HG03039 (cell line): ENCODE measurements at regions not wholly inside any gene's neighbourhood (a gene's known extent, or its start where the extent isn't known, plus 50 kb on each side); places are given as distances from the start of the nearest gene placed in this dataset.

Experiments used
- ATAC-seq: cut with Tn5 transposase; IDR thresholded peaks from one replicate; pipeline ENCODE4 v1.9.1; 2021; ENCODE audit warnings: mild to moderate bottlenecking, moderate library complexity; ENCODE audit not compliant: unreplicated experiment

DNA sequence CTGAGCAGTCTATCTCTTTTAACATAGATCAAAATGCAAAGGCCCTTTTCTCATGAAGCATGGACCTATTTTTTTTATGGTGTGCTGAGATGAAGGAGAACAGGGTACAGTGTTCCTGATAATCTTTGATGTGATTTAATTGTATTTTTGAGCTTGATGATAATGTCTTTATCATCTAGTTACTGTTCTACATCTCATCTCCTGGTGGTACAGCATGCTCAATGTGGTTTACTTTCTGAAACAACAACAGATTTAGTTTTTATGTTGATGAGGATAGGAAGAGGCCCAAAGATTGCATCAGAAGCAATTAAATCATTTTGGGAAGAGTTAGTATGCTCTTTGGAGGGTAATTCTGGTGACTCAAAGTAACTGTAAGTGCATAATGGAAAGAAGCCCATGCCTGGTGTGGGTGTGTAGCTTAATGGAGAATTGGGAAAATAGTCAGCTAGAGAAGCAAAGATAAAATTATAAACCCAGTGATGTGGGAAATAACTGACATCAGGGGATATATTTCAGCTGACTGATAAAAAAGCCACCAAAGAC, 123.0 kb upstream of the KCNN2 start:
- ATAC-seq: no peak

DNA sequence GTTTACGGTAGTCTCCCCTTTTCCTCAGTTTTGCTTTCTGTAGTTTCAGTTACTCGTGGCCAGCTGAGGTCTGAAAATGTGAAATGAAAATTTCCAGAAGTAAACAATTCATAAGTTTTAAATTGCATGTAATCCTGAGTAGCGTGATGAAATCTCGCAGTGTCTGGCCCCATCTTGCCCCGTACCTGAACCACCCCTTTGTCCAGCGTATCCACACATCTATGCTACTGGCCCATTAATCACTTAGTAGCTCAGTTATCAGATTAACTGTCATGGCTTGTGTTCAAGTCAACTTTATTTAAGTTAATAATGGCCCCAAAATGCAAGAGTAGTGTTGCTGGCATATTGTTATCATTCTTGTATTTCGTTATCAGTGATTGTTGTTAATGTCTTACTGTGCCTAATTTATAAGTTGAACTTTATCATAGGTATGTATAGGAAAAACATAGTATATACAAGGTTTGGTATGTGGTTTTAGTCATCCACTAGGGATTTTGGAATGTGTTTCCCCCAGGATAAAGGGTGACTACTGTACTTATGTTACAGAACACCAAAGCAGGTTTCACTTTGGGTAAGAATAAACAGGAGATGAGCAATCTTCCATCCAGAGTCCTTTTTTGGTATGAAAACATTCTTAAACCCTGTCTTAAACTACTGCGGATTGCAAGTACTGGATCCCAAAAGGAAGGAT, 118.4 kb upstream of the KCNN2 start:
- no peak for ATAC-seq

DNA sequence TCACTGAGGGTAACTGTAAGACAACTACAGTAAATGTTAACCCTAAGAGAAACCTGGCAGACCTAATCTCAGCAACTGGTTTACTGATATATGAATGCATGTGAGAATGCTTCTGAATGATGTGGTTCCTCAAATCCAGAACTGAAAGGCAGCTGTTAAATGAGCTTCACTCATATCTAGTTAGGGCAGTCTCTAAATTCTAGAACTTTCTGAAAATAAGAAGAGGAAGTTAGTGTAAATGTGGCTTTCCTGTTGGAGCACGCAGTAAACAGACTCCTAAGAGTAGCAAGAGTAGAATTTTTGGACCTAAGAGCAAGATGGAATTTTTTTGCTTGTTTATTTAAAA, 117.9 kb upstream of the KCNN2 start:
- no peak for ATAC-seq

DNA sequence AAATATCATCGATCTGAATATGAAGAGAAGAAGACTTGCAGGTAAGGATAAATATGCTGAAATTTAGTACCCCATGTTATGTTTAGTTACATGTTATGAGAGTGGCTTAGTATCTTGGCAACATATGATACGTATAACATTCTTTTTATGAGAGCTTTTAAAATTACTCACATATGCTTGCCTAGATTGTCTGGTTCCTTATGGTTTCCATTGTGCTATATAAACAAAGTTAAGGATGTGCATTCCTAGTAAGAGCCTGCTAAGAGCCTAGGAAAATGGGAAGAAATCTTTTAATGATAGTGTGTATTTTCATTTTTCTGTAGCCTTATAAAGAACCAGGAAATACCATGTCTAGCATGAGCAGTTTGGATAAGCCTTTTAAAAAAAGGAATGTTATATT, 112.0 kb upstream of the KCNN2 start:
- ATAC-seq: no peak

DNA sequence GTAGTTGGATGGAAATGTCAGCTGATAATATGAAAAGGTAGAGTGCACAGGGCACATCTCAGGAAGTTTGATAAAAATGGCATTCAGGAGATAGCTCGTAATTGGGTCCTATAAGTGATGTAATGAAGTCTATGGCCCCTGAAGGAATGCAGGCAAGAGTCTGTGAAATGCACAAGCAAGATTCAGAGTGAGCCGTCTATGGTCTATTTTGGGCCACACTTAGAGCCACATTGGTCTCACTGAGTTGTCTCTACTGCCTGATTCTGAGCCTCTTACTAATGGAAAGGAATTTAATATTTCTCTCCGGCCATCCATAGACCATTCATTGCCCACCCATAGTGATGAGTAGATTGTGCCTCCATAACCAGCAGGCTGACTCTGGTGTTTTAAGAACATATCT, 111.3 kb upstream of the KCNN2 start:
- ATAC-seq: no peak

DNA sequence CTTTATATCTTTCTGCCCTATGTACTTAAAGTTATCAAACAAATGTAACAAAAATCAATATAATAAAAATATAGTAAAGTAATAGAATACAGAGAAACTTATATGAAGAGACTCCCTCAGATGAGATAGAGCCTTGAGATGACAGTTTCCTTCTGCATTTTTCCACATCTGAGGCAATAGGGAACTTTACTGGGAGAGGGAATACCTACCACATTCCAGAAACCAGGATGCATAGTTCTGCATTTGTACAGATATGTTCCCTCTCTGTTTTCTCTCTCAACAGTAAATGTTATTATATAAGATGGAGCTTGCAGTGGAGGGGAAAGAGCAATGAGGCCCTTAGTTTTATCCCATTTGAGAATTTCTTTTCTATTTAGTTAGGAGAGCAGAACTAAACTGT, 109.6 kb upstream of the KCNN2 start:
- ATAC-seq: no peak

DNA sequence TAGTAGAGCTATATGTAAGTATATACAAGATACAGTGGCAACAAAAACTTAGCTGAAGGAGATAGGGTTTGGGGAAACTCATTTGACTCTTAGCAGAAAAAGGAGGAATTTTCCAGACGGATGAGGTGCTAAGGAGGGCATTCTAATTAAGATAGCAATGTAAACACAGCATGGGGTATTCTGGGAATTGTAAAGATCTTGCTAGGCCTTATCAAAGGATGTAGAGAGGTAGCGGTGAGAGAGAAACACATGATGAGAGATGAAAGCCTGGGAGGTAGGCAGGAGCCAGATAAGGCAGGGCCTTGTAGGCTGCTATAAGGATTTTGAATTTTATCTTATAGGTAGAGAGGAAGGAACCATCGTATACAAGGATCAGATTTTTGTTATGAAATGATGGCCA, 106.6 kb upstream of the KCNN2 start:
- no peak for ATAC-seq

DNA sequence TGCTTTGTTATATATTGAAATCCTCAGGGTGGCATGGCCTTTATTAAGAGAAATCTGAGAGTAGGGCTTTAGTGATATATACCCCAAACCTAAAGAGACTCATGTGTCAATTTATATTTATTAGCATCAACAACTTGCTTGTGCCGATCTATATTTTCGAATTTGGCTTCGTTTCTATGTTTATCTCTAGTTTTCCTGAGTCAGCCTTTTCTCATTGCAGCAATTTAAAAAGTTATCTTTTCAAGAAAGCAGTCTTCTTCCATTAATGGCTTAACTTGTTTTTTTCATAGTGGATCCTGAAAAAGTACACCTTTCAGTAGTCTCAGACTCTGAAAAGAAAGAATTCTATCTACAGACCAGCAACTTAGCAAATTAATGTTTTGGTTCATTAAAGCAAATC, 99.9 kb upstream of the KCNN2 start:
- no peak for ATAC-seq

DNA sequence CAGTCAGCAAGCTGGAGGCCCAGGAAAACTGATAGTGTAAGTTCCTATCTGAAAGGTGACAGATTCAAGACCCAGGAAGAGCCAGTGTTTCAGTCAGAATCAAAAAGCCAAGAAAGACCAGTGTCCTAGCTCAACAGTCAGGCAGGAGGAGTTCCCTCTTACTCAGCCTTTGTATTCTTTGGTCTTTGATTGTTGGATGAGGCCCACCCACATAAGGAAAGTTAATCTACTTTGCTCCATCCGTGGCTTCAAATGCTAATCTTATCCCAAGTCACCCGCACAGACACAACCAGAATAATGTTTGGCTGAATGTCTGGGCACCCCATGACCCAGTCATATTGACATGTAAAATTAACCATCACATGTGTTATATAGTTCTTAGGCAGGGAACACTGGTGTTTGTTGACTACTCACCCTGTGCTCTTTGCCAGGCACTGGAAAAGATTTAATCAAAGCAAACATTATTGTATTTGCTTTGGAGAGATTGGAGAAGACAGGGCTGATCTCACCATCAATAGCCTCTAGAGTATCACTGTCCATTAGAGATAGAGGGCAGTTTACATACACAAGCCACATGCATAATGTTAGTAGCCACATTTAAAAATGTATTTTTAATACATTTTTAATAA, 96.3 kb upstream of the KCNN2 start:
- ATAC-seq: no peak

DNA sequence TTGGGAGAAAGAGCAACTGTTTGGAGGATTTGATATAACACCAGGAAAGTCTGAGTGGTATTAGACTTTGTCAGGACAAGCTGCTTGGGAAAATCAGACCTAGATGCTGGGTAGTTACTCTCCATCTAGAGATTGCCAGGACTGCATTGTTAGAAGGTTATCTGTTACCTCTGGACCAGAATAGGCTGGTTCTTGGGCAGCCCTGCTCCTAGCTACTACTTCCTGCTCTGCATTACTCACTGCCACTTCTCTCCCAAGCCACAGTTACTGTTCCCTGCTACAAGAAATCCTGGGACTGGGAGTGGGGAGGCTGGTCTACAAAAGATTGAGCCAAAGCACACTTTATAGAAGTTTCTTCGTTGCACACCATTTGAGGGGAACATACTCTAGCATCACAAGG, 95.5 kb upstream of the KCNN2 start:
- no peak for ATAC-seq

DNA sequence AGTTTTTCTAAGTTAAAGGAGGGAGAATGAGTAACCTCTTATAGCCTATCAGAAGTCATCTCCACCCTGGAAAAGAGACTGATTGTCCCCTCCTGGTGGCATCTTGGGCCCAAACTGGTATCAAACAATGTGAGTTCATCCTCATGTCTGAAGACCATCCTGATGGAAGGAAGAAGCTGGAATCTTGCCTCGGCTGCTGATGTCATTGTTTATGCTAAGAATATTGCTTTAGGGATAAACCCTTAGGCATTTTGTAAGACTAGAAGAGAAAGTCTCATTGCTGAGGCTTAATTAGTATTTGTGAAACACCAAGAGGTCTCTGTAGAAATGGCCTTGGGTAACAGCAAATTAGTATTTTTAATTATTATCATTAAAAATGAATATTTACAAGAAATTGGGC, 65.7 kb upstream of the KCNN2 start:
- ATAC-seq: no peak

DNA sequence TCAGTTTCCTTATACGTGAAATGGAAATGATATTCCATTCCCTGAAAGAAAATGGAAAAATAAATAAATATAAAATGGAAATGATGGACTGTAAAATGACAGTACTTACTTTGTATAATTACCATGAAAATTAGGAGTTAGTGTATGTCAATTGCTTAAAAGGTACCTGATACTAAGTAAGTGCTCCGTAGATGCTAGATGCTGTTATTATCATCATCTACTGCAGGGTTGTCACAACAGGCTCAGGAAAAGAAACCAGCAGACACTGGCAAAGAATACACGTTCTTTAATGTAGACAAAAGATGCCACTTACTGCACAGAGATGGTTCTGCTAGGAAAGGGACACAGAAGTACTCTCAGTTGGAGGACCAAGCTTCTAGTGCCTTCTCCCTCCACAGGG, 64.0 kb upstream of the KCNN2 start:
- ATAC-seq: no peak

DNA sequence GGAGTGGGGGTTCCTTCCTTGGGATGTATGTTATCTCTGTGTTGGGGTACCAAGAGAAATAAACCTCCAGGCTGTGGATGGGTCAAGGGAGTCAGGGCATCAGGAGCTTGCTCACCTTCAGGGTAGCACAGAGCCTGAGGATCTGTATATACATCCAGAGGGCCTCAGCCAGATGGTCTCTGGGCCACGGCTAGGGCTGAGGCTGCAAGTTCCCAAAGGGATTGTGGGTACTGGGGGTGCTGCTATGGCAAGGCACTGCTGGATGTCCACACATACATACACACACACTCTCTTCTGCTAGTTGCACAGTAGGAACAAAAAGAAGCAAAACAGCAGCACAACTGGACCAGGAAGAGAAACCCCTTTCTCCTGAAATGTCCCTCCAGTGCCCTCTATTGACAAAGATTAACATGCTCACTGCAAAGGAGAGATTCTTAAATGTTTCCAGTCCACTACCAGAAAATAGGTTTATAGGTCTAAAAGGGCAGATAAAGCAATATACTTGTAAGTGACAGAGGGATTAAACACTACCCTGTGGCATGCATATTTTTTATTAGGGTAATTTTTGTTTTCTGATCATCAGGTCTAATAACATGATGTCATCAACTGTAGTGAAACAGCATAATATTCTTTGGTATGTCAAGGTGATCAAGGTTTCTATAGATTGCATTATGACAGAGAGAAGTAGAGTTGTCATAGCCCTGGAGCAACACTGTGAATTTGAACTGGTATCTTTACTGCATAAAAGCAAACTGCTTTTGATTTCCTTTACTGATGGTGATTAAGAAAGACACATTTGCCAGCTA, 56.3 kb upstream of the KCNN2 start:
- ATAC-seq: no peak

DNA sequence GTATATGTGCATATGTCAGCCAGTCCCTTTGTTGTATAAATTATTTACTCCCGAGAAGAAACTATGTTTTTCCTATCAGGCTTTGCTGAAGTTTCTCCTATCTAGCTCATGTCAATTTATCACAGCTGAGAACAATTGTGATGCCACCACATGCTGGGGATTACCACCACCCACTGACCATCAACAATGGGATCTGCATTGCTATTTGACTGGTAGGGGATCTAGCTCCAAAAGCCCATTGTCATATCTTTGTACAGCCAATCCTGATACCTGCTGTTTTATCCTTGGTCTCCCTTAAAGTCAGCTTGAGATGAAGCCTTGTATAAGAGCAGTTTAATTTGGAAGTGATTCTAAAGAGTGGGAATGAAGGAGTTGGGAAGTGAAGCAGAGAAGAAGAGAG, 53.9 kb upstream of the KCNN2 start:
- no peak for ATAC-seq

DNA sequence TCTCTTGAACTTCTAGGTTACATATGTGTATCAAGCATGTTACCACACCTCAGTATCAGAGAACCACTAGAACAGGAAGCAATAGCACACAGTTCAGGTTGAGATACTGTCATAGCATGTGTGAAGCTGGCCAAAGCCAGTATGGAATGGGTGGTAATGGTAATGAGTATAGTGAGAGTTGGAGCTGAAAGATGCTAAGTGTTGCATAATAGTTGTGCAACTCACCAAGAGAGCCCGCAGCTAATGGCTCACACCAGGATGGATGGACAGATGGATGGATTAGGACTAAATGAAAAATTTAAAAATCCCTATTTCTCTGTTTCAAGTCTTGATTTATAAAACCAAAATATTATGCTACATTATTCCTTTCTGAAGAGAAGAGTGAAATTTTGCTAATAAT, 53.4 kb upstream of the KCNN2 start:
- no peak for ATAC-seq

DNA sequence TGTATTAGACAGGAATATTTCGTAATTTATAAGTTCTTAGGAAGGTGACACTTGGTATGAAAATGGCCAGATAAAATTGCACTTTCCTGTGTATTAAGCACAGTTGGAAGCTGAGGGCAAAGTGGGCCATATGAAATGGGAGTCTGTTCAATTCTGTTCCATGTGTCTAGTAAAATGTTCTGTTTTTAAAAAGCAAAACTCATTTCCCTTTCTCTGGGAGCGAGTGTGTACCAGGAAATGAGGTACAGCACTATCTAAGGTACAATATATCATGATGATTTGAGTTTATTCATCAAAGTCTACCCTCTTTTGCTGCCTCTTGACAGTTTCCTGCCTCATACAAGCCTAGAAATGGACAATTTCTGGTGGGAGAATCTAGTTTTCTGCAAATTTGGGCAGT, 51.2 kb upstream of the KCNN2 start:
- ATAC-seq: no peak

DNA sequence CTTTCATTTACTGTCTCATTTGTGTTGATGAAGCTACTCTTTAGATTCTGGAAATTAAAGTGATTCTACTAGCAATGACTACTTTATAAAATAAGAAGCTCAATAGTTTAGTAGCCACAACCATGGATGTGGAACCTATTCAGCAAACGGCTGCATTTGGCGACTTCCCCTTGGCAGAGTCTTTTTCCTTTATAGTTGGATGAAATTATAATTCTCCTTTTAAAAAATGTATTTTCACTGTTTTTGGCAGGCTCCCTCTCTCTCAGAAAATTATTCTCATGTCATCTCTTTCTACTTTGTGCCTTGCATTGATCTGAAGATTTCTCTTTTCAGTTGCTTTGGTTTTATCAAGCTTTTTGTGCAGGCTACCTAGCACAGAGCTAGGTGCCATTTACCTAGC, 50.6 kb upstream of the KCNN2 start:
- ATAC-seq: no peak

DNA sequence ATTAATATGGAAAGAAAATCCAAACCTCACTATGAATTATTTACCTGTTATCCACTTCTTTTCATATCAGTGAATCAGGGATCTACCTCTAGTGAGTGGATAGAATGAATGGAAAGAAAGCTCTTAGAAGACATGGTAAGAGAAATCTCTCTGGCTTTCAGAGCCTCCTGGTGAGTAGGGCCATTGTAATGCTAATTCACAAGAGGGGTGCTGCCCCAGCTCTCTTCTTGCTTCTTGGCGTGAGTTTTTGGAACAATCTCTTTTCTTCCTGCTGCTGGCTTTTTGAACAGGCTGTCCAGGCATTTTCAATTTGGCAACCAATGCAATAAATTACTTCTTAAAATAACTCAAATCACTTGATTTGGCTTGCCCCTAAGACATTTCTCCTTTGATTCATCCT, 49.9 kb upstream of the KCNN2 start:
- ATAC-seq: no peak
